ENCODE measurements at regions not wholly inside any gene's neighbourhood (a gene's known extent, or its start where the extent isn't known, plus 50 kb on each side); places are given as distances from the start of the nearest gene placed in this dataset.

GRCh38 chr12:4148418-4149056 is 125.0 kb upstream of the CCND2 start:
- no peak for TF ChIP-seq CTCF (IDR thresholded peaks at IDR 0.05; ENCODE audit: control extremely low read depth, extremely low read depth, low read depth, missing control alignments)
- DNase-seq (ENCODE audit: extremely low spot score): peak; percentile 47
- ChIA-PET CTCF (interaction anchor here (2.7 to 2.9 kb wide), 2 partner anchors 8 to 30 kb away, joined by 8 to 11 read pairs; no protein-coding TSS in a partner anchor), POLR2A (no interaction called here)

GRCh38 chr12:4147031-4147481 is 126.5 kb upstream of the CCND2 start:
- POLR2A ChIA-PET: no interaction called here
- CTCF ChIA-PET: interaction anchor here (0.7 to 2.9 kb wide), 7 partner anchors 9 to 130 kb away, joined by 3 to 16 read pairs (median 5); no protein-coding TSS in a partner anchor
- no peak for DNase-seq (ENCODE audit: extremely low spot score)
- TF ChIP-seq CTCF (IDR thresholded peaks at IDR 0.05; ENCODE audit: control extremely low read depth, extremely low read depth, low read depth, missing control alignments): no peak

- peak; percentile 37 for DNase-seq (ENCODE audit: extremely low spot score)
- TF ChIP-seq CTCF (IDR thresholded peaks at IDR 0.05; ENCODE audit: control extremely low read depth, extremely low read depth, low read depth, missing control alignments): no peak
- ChIA-PET POLR2A (no interaction called here), CTCF (interaction anchor here (0.7 to 2.9 kb wide), 8 partner anchors 9 to 131 kb away, joined by 3 to 16 read pairs (median 5); no protein-coding TSS in a partner anchor)
These were observed 127.3 kb upstream of the CCND2 start for GRCh38 chr12:4145990-4146859.

DNA sequence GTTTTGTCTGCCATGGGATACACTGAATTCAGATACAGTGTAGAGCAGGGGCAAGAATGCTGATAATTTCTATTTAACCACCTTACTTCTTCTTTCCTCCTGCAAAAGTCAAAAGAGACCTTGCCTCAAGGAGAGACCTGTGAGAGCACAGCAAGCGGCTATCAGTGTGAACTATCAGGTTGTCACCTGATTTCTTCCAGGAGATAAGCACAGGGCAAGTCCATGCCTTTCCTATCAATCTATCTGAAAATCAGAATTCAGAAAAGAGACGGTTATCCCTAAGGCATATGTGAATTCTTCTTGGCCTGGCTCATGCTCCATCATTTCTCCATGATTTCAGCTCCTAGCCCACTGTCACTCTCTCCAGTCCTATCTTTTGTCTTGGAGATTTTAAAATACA is 128.9 kb upstream of the CCND2 start:
- no peak for TF ChIP-seq CTCF (IDR thresholded peaks at IDR 0.05; ENCODE audit: control extremely low read depth, extremely low read depth, low read depth, missing control alignments)
- POLR2A ChIA-PET: no interaction called here
- CTCF ChIA-PET: interaction anchor here (1.5 kb wide), 1 partner anchor 133 kb away, joined by 6 read pairs; no protein-coding TSS in a partner anchor
- DNase-seq (ENCODE audit: extremely low spot score): no peak

DNA sequence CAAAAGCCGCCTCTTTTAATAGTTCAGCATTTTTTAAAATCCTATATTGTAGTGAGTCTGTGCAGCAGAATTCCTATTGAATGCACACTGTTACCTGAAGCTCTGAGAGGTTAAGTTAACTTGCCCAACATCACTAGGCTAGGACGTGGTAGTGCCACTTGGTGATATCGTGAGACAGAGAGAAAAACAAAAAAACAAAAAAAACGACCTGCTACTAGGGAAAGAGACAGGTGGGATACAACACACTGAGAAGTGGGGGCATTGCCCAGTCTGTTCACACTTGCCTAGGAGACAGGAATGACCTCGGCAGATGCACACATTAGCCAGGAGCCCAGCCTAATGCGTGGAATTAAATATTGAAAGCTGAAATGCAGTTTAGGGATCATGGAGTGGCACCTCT is 129.7 kb upstream of the CCND2 start:
- ChIA-PET POLR2A (no interaction called here), CTCF (interaction anchor here (1.5 kb wide), 1 partner anchor 134 kb away, joined by 6 read pairs; no protein-coding TSS in a partner anchor)
- no peak for DNase-seq (ENCODE audit: extremely low spot score)
- no peak for TF ChIP-seq CTCF (IDR thresholded peaks at IDR 0.05; ENCODE audit: control extremely low read depth, extremely low read depth, low read depth, missing control alignments)

Measured in GM10248 (cell line).